Thymus (tissue), 11 donors: ENCODE measurements at regions not wholly inside any gene's neighbourhood (a gene's known extent, or its start where the extent isn't known, plus 50 kb on each side); places are given as distances from the start of the nearest gene placed in this dataset.
A peak's percentile ranks its signal among the peaks of the same experiment; 100 is the strongest.

Source experiments
- DNase-seq, 9 donors: peaks; one replicate each; pipeline ENCODE4 v3.0.0-alpha.2; 2013; ENCODE audit warnings: low spot score in 9 of 9, low read depth in 6 of 9, missing footprints in 1 of 9
- H3K27ac ChIP-seq, 2 donors: one replicate each; pipeline ENCODE4 v1.5.1; 2013; ENCODE audit warnings: control low read depth in 1 of 2, low read depth in 1 of 2, low read length in 1 of 2, mild to moderate bottlenecking in 1 of 2, moderate library complexity in 1 of 2
- H3K27me3 ChIP-seq, 2 donors: one replicate each; pipeline ENCODE4 v1.5.1; 2013; ENCODE audit warnings: low read length in 1 of 2; ENCODE audit not compliant: control insufficient read depth in 2 of 2, insufficient read depth in 1 of 2
- H3K36me3 ChIP-seq, 2 donors: one replicate each; pipeline ENCODE4 v1.5.1; 2013; ENCODE audit warnings: low read length in 1 of 2, mild to moderate bottlenecking in 1 of 2, moderate library complexity in 1 of 2; ENCODE audit not compliant: control insufficient read depth in 2 of 2, insufficient read depth in 2 of 2
- H3K4me1 ChIP-seq, 2 donors: one replicate each; pipeline ENCODE4 v1.5.1; 2013; ENCODE audit warnings: low read length in 2 of 2; ENCODE audit not compliant: control insufficient read depth in 2 of 2, insufficient read depth in 2 of 2
- H3K4me3 ChIP-seq, 2 donors: one replicate each; pipeline ENCODE4 v1.5.1; 2013; ENCODE audit warnings: low read length in 2 of 2, control low read depth in 1 of 2, mild to moderate bottlenecking in 1 of 2
- H3K9me3 ChIP-seq, 2 donors: one replicate each; pipeline ENCODE4 v1.5.1; 2013; ENCODE audit warnings: low read length in 1 of 2, mild to moderate bottlenecking in 1 of 2; ENCODE audit not compliant: control insufficient read depth in 2 of 2, insufficient read depth in 1 of 2
- WGBS: extraction: QIAGEN DNeasy Blood & Tissue Kit; methylation state at CpG from one replicate; pipeline ENCODE4 v1.1.7; 2013; 5-methylcytosine and 5-hydroxymethylcytosine counted together
- donor health status: healthy.

DNA sequence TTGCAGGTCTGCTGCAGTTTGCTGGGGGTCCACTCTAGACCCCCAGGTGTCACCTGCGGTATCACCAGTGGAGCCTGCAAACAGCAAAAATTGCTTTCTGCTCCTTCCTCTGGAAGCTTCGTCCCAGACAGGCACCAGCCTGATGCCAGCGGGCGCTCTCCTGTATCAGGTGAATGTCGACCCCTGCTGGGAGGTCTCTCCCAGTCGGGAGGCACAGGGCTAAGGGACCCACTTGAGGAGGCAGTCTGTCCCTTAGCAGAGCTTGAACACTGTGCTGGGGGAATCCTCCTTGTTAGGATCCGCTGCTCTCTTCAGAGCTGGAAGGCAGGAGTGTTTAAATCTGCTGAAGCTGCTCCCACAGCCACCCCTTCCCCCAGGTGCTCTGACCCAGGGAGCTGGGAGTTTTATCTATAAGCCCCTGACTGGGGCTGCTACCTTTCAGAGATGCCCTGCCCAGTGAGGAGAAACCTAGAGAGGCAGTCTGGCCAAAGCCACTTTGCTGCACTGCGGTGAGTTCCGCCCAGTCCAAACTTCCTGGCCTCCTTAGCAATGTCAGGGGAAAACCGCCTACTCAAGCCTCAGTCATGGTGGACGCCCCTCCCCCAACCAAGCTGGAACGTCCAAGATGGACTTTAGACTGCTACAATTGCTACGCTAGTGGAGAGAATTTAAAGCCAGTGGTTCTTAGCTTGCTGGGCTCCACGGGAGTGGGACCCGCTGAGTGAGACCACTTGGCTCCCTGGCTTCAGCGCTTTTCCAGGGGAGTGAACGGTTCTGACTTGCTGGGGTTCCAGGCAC is 652.5 kb downstream of the KCNJ3 start:
- no peak for DNase-seq
- Histone ChIP-seq H3K4me3 (no peak overlapping the region), H3K36me3 (no peaks in the 10 kb centered on the region), H3K4me1 (no peaks in the 10 kb centered on the region), H3K27ac (no peak overlapping the region), H3K9me3 (no peaks in the 10 kb centered on the region), H3K27me3 (no peaks in the 10 kb centered on the region)
- WGBS: 93% methylated on average over 17 of the region's 17 CpGs

DNA sequence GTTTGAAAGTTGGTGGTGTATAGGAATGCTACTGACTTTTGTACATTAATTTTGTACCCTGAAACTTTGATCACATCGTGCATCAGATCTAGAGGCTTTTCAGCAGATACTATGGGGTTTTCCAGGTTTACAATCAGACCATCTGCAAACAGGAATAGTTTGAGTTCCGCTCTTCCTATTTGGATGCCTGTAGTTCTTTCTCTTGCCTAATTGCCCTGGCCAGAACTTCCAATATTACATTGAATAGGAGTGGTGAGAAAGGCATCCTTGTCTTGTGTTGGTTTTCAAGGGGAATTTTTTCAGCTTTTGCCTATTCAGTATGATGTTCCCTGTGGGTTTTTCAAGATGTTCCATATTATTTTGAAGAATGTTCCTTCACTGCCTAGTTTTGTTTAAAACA is 633.5 kb downstream of the KCNJ3 start:
- no peak for DNase-seq
- H3K4me1 ChIP-seq: no peaks in the 10 kb centered on the region
- no peaks in the 10 kb centered on the region for H3K36me3 ChIP-seq
- no peak overlapping the region for H3K27ac ChIP-seq
- WGBS: 94% methylated on average over 2 of the region's 2 CpGs
- H3K27me3 ChIP-seq: no peaks in the 10 kb centered on the region
- no peak overlapping the region for H3K4me3 ChIP-seq
- no peaks in the 10 kb centered on the region for H3K9me3 ChIP-seq

DNA sequence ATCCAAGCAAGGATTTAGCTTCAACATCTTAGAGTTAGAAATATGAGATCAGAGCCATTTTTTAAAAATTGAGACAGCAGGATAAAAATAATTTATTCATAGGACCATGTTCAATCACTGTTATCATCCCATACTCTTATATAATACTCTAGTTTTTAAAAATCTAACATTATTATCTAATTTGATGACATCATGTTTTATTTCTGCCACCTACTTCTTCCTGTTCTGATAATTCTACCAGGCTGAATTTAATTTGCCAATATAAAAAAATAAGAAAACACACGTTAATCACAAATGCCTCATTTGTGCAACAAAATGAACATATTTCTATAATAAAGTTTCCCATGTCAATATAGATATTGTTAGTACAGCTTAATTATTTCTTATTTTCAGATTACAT is 621.7 kb downstream of the KCNJ3 start:
- Histone ChIP-seq H3K27me3 (no peaks in the 10 kb centered on the region), H3K27ac (no peak overlapping the region), H3K36me3 (no peaks in the 10 kb centered on the region), H3K9me3 (no peaks in the 10 kb centered on the region), H3K4me3 (no peak overlapping the region), H3K4me1 (no peaks in the 10 kb centered on the region)
- DNase-seq: no peak
- 86% methylated on average over 1 of the region's 1 CpG for WGBS

DNA sequence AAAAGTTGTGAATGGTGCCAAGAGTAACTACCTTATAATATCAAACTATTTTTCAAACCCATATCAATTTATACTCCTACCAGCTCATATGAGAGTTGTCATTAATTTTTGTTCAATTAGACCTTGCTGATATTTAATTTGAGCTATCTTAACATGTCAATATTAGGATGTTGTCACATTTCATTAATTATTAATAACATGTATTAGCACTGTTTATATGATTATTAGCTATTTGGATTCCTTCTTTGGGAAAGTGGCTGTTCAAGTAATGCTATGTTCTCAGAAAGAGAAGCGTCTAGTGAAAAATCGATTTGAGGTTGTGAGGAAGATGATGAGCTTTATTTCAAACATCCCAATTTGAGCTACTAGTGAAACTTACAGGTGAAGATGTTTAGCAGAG is 620.2 kb downstream of the KCNJ3 start:
- no peaks in the 10 kb centered on the region for H3K36me3 ChIP-seq
- no peak overlapping the region for H3K27ac ChIP-seq
- no peak overlapping the region for H3K4me3 ChIP-seq
- no peaks in the 10 kb centered on the region for H3K4me1 ChIP-seq
- 96% methylated on average over 2 of the region's 2 CpGs for WGBS
- no peak for DNase-seq
- H3K9me3 ChIP-seq: no peaks in the 10 kb centered on the region
- H3K27me3 ChIP-seq: no peaks in the 10 kb centered on the region

DNA sequence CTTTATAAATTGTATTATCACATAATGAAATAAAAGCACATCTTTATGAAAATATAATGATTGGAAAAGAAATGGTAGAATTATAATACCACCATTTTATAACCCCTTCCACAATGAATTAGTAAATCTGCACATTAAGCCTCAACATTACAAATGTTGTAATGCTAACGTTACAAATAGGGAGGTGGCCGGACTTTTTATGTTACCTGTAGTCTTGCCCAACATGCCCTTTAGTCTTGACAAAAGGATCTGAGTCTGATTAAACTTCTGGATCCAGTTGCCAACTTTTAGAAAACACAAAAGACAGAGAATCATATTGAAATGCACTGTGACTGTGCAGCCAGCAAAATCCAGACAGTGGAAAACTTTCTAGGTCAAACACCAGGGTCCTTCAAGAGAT is 617.3 kb downstream of the KCNJ3 start:
- DNase-seq: no peak
- H3K36me3 ChIP-seq: no peaks in the 10 kb centered on the region
- no peak overlapping the region for H3K4me3 ChIP-seq
- 95% methylated on average over 2 of the region's 2 CpGs for WGBS
- H3K27me3 ChIP-seq: no peaks in the 10 kb centered on the region
- no peaks in the 10 kb centered on the region for H3K9me3 ChIP-seq
- no peaks in the 10 kb centered on the region for H3K4me1 ChIP-seq
- no peak overlapping the region for H3K27ac ChIP-seq

GRCh38 chr2:155310589-155310988 is 612.1 kb downstream of the KCNJ3 start:
- DNase-seq: peak in 2 of 9 donors; percentile 4 to 5
- Histone ChIP-seq H3K27me3 (no peaks in the 10 kb centered on the region), H3K27ac (no peak overlapping the region), H3K36me3 (no peaks in the 10 kb centered on the region), H3K4me1 (no peaks in the 10 kb centered on the region), H3K4me3 (no peak overlapping the region), H3K9me3 (no peaks in the 10 kb centered on the region)
- WGBS: 12% methylated on average over 3 of the region's 3 CpGs

GRCh38 chr2:155309483-155309882 is 611.0 kb downstream of the KCNJ3 start:
- no peaks in the 10 kb centered on the region for H3K9me3 ChIP-seq
- no peaks in the 10 kb centered on the region for H3K4me1 ChIP-seq
- H3K4me3 ChIP-seq: no peak overlapping the region
- no peaks in the 10 kb centered on the region for H3K27me3 ChIP-seq
- H3K36me3 ChIP-seq: no peaks in the 10 kb centered on the region
- no peak overlapping the region for H3K27ac ChIP-seq
- DNase-seq: no peak
- 97% methylated on average over 1 of the region's 1 CpG for WGBS

- Histone ChIP-seq H3K9me3 (no peaks in the 10 kb centered on the region), H3K27me3 (no peaks in the 10 kb centered on the region), H3K4me1 (no peaks in the 10 kb centered on the region), H3K27ac (no peak overlapping the region), H3K36me3 (no peaks in the 10 kb centered on the region), H3K4me3 (no peak overlapping the region)
- whole genome bisulfite sequencing: 91% methylated on average over 1 of the region's 1 CpG
- DNase-seq: no peak
These were observed 610.0 kb downstream of the KCNJ3 start for GRCh38 chr2:155308367-155309009.

DNA sequence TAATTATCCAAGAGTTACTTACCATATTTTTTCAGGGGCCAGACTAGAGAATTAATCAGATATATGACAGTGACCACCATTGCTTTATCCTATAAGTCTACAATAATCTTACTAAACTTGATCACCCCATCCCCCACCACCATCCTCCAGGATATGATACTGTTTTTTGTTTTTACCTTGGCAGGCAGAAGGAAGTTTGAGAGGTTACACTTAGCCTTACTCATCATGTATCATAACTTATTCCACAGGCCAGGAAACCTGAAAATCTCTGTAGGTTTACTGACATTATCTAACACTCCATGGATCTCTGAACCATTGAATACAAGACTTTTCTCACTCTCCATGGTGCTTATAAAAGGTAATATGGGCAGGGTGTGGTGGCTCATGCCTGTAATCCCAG is 602.7 kb downstream of the KCNJ3 start:
- H3K9me3 ChIP-seq: no peaks in the 10 kb centered on the region
- DNase-seq: no peak
- no peaks in the 10 kb centered on the region for H3K36me3 ChIP-seq
- H3K27me3 ChIP-seq: no peaks in the 10 kb centered on the region
- H3K4me3 ChIP-seq: no peak overlapping the region
- no peak overlapping the region for H3K27ac ChIP-seq
- H3K4me1 ChIP-seq: no peaks in the 10 kb centered on the region
